ENCODE measurements at regions not wholly inside any gene's neighbourhood (a gene's known extent, or its start where the extent isn't known, plus 50 kb on each side); places are given as distances from the start of the nearest gene placed in this dataset.

GRCh38 chr11:19589567-19590260, 122.9 kb upstream of the NAV2 start:
- TF ChIP-seq EP300 (IDR thresholded peaks at IDR 0.05; ENCODE audit: low read depth), result no peak
- TF ChIP-seq CTCF (IDR thresholded peaks at IDR 0.05), result no peak

Data from transverse colon (tissue), 3 donors.